Fibroblast of skin of abdomen (primary cell): ENCODE measurements at regions not wholly inside any gene's neighbourhood (a gene's known extent, or its start where the extent isn't known, plus 50 kb on each side); places are given as distances from the start of the nearest gene placed in this dataset.

Experiments used
- DNase-seq: peaks from one replicate; pipeline ENCODE4 v3.0.0-alpha.2; 2013

GRCh38 chr4:125440814-125441213 lies 126.1 kb downstream of the FAT4 start:
- no peak for DNase-seq

GRCh38 chr4:125444166-125444565 lies 129.4 kb downstream of the FAT4 start:
- DNase-seq = no peak

- no peak for DNase-seq
Observed at GRCh38 chr4:125445525-125445924, 130.8 kb downstream of the FAT4 start.

- DNase-seq = no peak
Observed at GRCh38 chr4:125447551-125448290, 133.0 kb downstream of the FAT4 start.

- no peak for DNase-seq
Observed at GRCh38 chr4:125456075-125456474, 141.3 kb downstream of the FAT4 start.

- DNase-seq = no peak
Observed at GRCh38 chr4:125459531-125459930, 144.8 kb downstream of the FAT4 start.

GRCh38 chr4:125461676-125462363 lies 147.1 kb downstream of the FAT4 start:
- DNase-seq = no peak

GRCh38 chr4:125464146-125464545 lies 149.4 kb downstream of the FAT4 start:
- DNase-seq = no peak

- DNase-seq = no peak
Observed at GRCh38 chr4:125481334-125482045, 166.7 kb downstream of the FAT4 start.

- DNase-seq = no peak
Observed at GRCh38 chr4:125482822-125483221, 168.1 kb downstream of the FAT4 start.

GRCh38 chr4:125483278-125483677 lies 168.5 kb downstream of the FAT4 start:
- peak; percentile 62 for DNase-seq

- no peak for DNase-seq
Observed at GRCh38 chr4:125484912-125485311, 170.2 kb downstream of the FAT4 start.

- no peak for DNase-seq
Observed at GRCh38 chr4:125486351-125486750, 171.6 kb downstream of the FAT4 start.

GRCh38 chr4:125489952-125490690 lies 175.4 kb downstream of the FAT4 start:
- DNase-seq = no peak

GRCh38 chr4:125492957-125493356 lies 178.2 kb downstream of the FAT4 start:
- peak; percentile 17 for DNase-seq

- DNase-seq = no peak
Observed at GRCh38 chr4:125497861-125498260, 183.1 kb downstream of the FAT4 start.

GRCh38 chr4:125498981-125499380 lies 184.2 kb downstream of the FAT4 start:
- no peak for DNase-seq

- DNase-seq = no peak
Observed at GRCh38 chr4:125501090-125501489, 186.3 kb downstream of the FAT4 start.

- no peak for DNase-seq
Observed at GRCh38 chr4:125501568-125501967, 186.8 kb downstream of the FAT4 start.

- DNase-seq = no peak
Observed at GRCh38 chr4:125505621-125506020, 190.9 kb downstream of the FAT4 start.

GRCh38 chr4:125507141-125507540 lies 192.4 kb downstream of the FAT4 start:
- DNase-seq = no peak

- DNase-seq = no peak
Observed at GRCh38 chr4:125511715-125512114, 197.0 kb downstream of the FAT4 start.

- no peak for DNase-seq
Observed at GRCh38 chr4:125515016-125515415, 200.3 kb downstream of the FAT4 start.
